PC-3 (cell line): ENCODE measurements at regions not wholly inside any gene's neighbourhood (a gene's known extent, or its start where the extent isn't known, plus 50 kb on each side); places are given as distances from the start of the nearest gene placed in this dataset.

Source experiments
- EZH2 ChIP-seq: fragments of 300-600 bp; sonication (generic); IDR thresholded peaks from one replicate; pipeline ENCODE4 v1.6.1; 2017; ENCODE audit warnings: antibody characterized with exemption, mild to moderate bottlenecking, low read length; ENCODE audit not compliant: unreplicated experiment
- TF ChIP-seq, protein P1 (sequence below): fragments of 300-600 bp; sonication (generic); conservative IDR thresholded peaks from 2 replicates; pipeline ENCODE4 v1.5.1; 2017; ENCODE audit warnings: antibody characterized with exemption, low read depth, mild to moderate bottlenecking, low read length

GRCh38 chr18:2091937-2092336, 479.4 kb downstream of the METTL4 start:
- TF ChIP-seq, protein P1, sequence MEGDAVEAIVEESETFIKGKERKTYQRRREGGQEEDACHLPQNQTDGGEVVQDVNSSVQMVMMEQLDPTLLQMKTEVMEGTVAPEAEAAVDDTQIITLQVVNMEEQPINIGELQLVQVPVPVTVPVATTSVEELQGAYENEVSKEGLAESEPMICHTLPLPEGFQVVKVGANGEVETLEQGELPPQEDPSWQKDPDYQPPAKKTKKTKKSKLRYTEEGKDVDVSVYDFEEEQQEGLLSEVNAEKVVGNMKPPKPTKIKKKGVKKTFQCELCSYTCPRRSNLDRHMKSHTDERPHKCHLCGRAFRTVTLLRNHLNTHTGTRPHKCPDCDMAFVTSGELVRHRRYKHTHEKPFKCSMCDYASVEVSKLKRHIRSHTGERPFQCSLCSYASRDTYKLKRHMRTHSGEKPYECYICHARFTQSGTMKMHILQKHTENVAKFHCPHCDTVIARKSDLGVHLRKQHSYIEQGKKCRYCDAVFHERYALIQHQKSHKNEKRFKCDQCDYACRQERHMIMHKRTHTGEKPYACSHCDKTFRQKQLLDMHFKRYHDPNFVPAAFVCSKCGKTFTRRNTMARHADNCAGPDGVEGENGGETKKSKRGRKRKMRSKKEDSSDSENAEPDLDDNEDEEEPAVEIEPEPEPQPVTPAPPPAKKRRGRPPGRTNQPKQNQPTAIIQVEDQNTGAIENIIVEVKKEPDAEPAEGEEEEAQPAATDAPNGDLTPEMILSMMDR: no peak
- TF ChIP-seq EZH2: no peak
